Suprapubic skin (tissue), 4 donors: ENCODE measurements at regions not wholly inside any gene's neighbourhood (a gene's known extent, or its start where the extent isn't known, plus 50 kb on each side); places are given as distances from the start of the nearest gene placed in this dataset.
A peak's percentile ranks its signal among the peaks of the same experiment; 100 is the strongest.

Experiments
- DNase-seq, 2 donors: peaks; one replicate each; pipeline ENCODE4 v3.0.0-alpha.2; 2019; ENCODE audit warnings: low spot score in 2 of 2
- H3K27ac ChIP-seq: fragments of 200-600 bp; sonication (generic); one replicate; pipeline ENCODE4 v1.5.1; 2019
- H3K27me3 ChIP-seq: fragments of 200-600 bp; sonication (generic); one replicate; pipeline ENCODE4 v1.5.1; 2019
- H3K36me3 ChIP-seq: fragments of 200-600 bp; sonication (generic); one replicate; pipeline ENCODE4 v1.5.1; 2019
- H3K4me1 ChIP-seq: fragments of 200-600 bp; sonication (generic); one replicate; pipeline ENCODE4 v1.5.1; 2019
- H3K4me3 ChIP-seq: fragments of 200-600 bp; sonication (generic); one replicate; pipeline ENCODE4 v1.5.1; 2019; ENCODE audit warnings: mild to moderate bottlenecking
- H3K9me3 ChIP-seq: fragments of 200-600 bp; sonication (generic); one replicate; pipeline ENCODE4 v1.5.1; 2019
- EP300 ChIP-seq: sonication (generic); formaldehyde crosslinking; IDR thresholded peaks from one replicate; pipeline ENCODE4 v1.6.1; 2017; ENCODE audit warnings: antibody characterized with exemption
- POLR2A ChIP-seq, 2 donors: fragments of 450-650 bp; IDR thresholded peaks; one replicate each; pipeline ENCODE4 v1.6.1; 2017; ENCODE audit warnings: antibody characterized with exemption in 2 of 2, mild to moderate bottlenecking in 2 of 2, moderate library complexity in 2 of 2
- POLR2AphosphoS5 ChIP-seq, 3 donors: sonication (generic); formaldehyde crosslinking; IDR thresholded peaks; one replicate each; pipeline ENCODE4 v1.6.1; 2017; ENCODE audit warnings: antibody characterized with exemption in 3 of 3
- WGBS: methylation state at CpG from one replicate; pipeline ENCODE4 v1.1.5; 2018; 5-methylcytosine and 5-hydroxymethylcytosine counted together
- TF ChIP-seq, protein P1 (sequence below), 2 donors: fragments of 200-600 bp in 1 of 2; fragments of 450-650 bp in 1 of 2; sonication (generic) in 1 of 2; IDR thresholded peaks; one replicate each; pipeline ENCODE4 v1.5.1; 2016 to 2019; ENCODE audit warnings: antibody characterized with exemption in 2 of 2, mild to moderate bottlenecking in 1 of 2, moderate library complexity in 1 of 2

DNA sequence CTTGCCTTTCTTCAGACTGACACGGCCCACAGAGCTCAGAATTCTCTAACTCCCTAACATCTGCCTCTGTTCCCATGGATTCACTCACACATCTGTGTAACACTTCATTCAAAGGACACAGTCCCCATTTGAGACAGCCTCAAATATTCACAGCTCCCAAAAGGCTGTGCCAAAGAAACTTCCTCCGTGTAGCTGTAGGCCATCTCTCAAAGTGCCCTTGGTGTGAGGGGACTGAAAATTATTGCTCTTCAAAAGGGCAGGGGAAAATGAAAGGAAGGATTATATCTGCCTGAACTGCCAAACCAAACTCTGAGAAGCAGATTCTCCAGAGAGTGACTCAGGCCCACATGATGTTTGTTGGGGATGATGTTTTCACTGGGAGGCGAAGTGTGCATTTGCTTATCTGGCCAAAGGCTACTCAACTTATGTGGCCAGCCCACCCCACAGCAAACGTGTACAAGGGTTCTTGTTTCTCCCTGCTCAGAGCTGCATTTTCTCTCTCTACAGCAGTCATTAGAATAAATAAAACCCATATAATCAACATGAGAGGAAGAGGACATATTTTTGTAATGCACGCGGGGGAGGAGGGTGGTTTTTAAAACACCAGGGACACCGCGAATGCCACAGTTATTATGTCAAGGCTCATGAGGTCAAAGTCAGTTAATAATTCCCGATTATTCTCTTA, 302.4 kb upstream of the NFE2L3 start:
- H3K9me3 ChIP-seq, result no peaks in the 10 kb centered on the region
- H3K27ac ChIP-seq, result peak overlapping the region; percentile 75
- WGBS, result 56% methylated on average over 9 of the region's 9 CpGs
- no peak overlapping the region for H3K4me3 ChIP-seq
- DNase-seq, result peak in 1 of 2 donors; percentile 71
- H3K27me3 ChIP-seq, result peaks cover 18% of the 10 kb centered on the region
- H3K4me1 ChIP-seq, result peaks cover 65% of the 10 kb centered on the region
- TF ChIP-seq EP300 (no peak), POLR2A (IDR thresholded peaks at IDR 0.05) (peak in 1 of 2 donors; percentile 4), POLR2AphosphoS5 (IDR thresholded peaks at IDR 0.05) (peak in 1 of 3 donors; percentile 7)
- TF ChIP-seq, protein P1, sequence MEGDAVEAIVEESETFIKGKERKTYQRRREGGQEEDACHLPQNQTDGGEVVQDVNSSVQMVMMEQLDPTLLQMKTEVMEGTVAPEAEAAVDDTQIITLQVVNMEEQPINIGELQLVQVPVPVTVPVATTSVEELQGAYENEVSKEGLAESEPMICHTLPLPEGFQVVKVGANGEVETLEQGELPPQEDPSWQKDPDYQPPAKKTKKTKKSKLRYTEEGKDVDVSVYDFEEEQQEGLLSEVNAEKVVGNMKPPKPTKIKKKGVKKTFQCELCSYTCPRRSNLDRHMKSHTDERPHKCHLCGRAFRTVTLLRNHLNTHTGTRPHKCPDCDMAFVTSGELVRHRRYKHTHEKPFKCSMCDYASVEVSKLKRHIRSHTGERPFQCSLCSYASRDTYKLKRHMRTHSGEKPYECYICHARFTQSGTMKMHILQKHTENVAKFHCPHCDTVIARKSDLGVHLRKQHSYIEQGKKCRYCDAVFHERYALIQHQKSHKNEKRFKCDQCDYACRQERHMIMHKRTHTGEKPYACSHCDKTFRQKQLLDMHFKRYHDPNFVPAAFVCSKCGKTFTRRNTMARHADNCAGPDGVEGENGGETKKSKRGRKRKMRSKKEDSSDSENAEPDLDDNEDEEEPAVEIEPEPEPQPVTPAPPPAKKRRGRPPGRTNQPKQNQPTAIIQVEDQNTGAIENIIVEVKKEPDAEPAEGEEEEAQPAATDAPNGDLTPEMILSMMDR (IDR thresholded peaks at IDR 0.05), result no peak
- no peaks in the 10 kb centered on the region for H3K36me3 ChIP-seq

DNA sequence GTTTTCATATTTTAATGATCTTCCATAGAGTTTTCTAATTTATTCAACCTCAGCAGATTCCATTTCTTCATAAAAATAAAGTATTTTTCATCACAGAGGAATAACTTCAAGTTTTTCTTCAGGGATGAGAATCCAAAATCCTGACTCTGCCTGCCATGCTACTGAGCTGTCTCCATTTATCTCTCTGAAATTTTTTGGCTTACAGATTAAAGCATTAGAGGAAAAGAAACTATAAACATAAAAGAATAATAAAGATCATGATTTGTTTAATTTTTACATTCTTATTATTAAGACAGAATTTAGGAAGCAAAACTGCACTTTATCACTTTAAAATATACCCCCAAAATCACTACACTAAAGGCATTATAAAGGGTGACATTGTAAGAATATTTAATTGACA, 301.8 kb upstream of the NFE2L3 start:
- peak overlapping the region; percentile 75 for H3K27ac ChIP-seq
- no peaks in the 10 kb centered on the region for H3K36me3 ChIP-seq
- no peak for TF ChIP-seq EP300
- TF ChIP-seq POLR2A (IDR thresholded peaks at IDR 0.05), result no peak
- no peak for TF ChIP-seq POLR2AphosphoS5 (IDR thresholded peaks at IDR 0.05)
- TF ChIP-seq, protein P1 (IDR thresholded peaks at IDR 0.05), result no peak
- H3K4me3 ChIP-seq, result no peak overlapping the region
- H3K27me3 ChIP-seq, result peaks cover 22% of the 10 kb centered on the region
- DNase-seq, result no peak
- H3K9me3 ChIP-seq, result no peaks in the 10 kb centered on the region
- H3K4me1 ChIP-seq, result peaks cover 69% of the 10 kb centered on the region

- peak overlapping the region; percentile 75 for H3K27ac ChIP-seq
- no peak for DNase-seq
- 82% methylated on average over 8 of the region's 8 CpGs for WGBS
- H3K9me3 ChIP-seq, result no peaks in the 10 kb centered on the region
- H3K27me3 ChIP-seq, result peaks cover 22% of the 10 kb centered on the region
- no peaks in the 10 kb centered on the region for H3K36me3 ChIP-seq
- TF ChIP-seq EP300, result no peak
- TF ChIP-seq, protein P1 (IDR thresholded peaks at IDR 0.05), result no peak
- no peak for TF ChIP-seq POLR2AphosphoS5 (IDR thresholded peaks at IDR 0.05)
- no peak for TF ChIP-seq POLR2A (IDR thresholded peaks at IDR 0.05)
- H3K4me3 ChIP-seq, result no peak overlapping the region
- peaks cover 70% of the 10 kb centered on the region for H3K4me1 ChIP-seq
Measured at GRCh38 chr7:25850735-25851134, 301.3 kb upstream of the NFE2L3 start.

- Histone ChIP-seq H3K27me3 (peaks cover 28% of the 10 kb centered on the region), H3K36me3 (no peaks in the 10 kb centered on the region), H3K4me1 (peaks cover 69% of the 10 kb centered on the region), H3K27ac (peak overlapping the region; percentile 78), H3K4me3 (peak overlapping the region; percentile 39), H3K9me3 (no peaks in the 10 kb centered on the region)
- 38% methylated on average over 33 of the region's 33 CpGs for WGBS
- DNase-seq, result peak; percentile 87 to 89
- TF ChIP-seq, protein P1 (IDR thresholded peaks at IDR 0.05), result peak; percentile 63 to 74
- TF ChIP-seq POLR2A (IDR thresholded peaks at IDR 0.05), result no peak
Measured at GRCh38 chr7:25851332-25852210, 300.4 kb upstream of the NFE2L3 start.
